ENCODE measurements at regions not wholly inside any gene's neighbourhood (a gene's known extent, or its start where the extent isn't known, plus 50 kb on each side); places are given as distances from the start of the nearest gene placed in this dataset.

DNA sequence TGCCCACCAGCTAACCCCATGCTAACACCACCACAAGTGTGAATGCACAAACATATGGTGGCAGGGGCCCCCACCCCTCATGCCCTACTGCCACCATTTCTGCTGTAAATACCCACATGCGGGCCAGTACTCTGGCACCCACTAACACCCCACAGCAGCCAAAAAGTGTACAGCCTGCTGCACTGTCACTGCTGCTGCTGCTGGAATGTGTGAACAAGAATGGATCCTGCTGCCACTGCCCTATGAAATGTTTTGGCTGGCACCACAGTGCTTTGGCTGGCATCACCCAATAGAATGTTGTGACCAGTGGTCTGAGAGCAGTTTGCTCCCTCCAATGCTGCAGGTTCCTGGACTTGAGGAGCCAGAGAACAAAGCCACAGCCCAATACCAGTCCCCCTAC is 606.6 kb upstream of the SORCS1 start:
- Histone ChIP-seq H3K27me3 (replicated peaks in 1 of 4; ENCODE audit: control extremely low read depth in 1 of 4, control insufficient read depth in 3 of 4, insufficient read depth in 4 of 4, low read length in 3 of 4) (no peaks in the 10 kb centered on the region), H4K20me1 (ENCODE audit: control insufficient read depth, insufficient read depth, low read length, poor library complexity, severe bottlenecking) (no peaks in the 10 kb centered on the region), H3K79me2 (ENCODE audit: control insufficient read depth, insufficient read depth, low read length) (no peaks in the 10 kb centered on the region), H3K4me3 (ENCODE audit: control extremely low read depth in 1 of 5, extremely low read depth in 1 of 5, insufficient read depth in 1 of 5, low read depth in 2 of 5, low read length in 4 of 5) (no peak overlapping the region), H3K9me3 (ENCODE audit: control extremely low read depth in 1 of 3, control insufficient read depth in 2 of 3, insufficient read depth in 1 of 3, low read length in 2 of 3) (peaks cover 0 to 9% (median 9%) of the 10 kb centered on the region in 3 donors), H3K27ac (ENCODE audit: low read length in 2 of 2) (no peak overlapping the region), H3K4me1 (ENCODE audit: control insufficient read depth in 2 of 2, insufficient read depth in 2 of 2, low read length in 2 of 2) (no peaks in the 10 kb centered on the region), H2AFZ (ENCODE audit: insufficient read depth, low read depth, low read length, poor library complexity, severe bottlenecking) (no peak overlapping the region), H3K9ac (ENCODE audit: low read length) (no peak overlapping the region), H3K4me2 (replicated peaks; ENCODE audit: low read depth, low read length, poor library complexity, severe bottlenecking) (no peak overlapping the region), H3K36me3 (replicated peaks in 1 of 2; ENCODE audit: control extremely low read depth in 1 of 2, control insufficient read depth in 1 of 2, extremely low read depth in 1 of 2, insufficient read depth in 2 of 2, low read length in 1 of 2) (no peaks in the 10 kb centered on the region)
- H3K9me3 Mint-ChIP-seq (ENCODE audit: insufficient read depth): peaks cover 6% of the 10 kb centered on the region
- CTCF ChIA-PET: no interaction called here
- no peaks in the 10 kb centered on the region for H3K4me1 Mint-ChIP-seq
- H3K27me3 Mint-ChIP-seq: no peaks in the 10 kb centered on the region
- H3K27ac Mint-ChIP-seq: no peak overlapping the region
- H3K4me3 Mint-ChIP-seq: no peak overlapping the region
- ATAC-seq (ENCODE audit: low read depth) (no peak), DNase-seq (no peak)
- TF ChIP-seq EZH2 (IDR thresholded peaks at IDR 0.05; ENCODE audit: borderline replicate concordance, insufficient read depth, low read depth, low read length, poor library complexity, severe bottlenecking): no peak
- TF ChIP-seq, protein P1, sequence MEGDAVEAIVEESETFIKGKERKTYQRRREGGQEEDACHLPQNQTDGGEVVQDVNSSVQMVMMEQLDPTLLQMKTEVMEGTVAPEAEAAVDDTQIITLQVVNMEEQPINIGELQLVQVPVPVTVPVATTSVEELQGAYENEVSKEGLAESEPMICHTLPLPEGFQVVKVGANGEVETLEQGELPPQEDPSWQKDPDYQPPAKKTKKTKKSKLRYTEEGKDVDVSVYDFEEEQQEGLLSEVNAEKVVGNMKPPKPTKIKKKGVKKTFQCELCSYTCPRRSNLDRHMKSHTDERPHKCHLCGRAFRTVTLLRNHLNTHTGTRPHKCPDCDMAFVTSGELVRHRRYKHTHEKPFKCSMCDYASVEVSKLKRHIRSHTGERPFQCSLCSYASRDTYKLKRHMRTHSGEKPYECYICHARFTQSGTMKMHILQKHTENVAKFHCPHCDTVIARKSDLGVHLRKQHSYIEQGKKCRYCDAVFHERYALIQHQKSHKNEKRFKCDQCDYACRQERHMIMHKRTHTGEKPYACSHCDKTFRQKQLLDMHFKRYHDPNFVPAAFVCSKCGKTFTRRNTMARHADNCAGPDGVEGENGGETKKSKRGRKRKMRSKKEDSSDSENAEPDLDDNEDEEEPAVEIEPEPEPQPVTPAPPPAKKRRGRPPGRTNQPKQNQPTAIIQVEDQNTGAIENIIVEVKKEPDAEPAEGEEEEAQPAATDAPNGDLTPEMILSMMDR (IDR thresholded peaks at IDR 0.05): no peak
- WGBS (ENCODE audit: insufficient coverage): 100% methylated on average over 1 of the region's 1 CpG
- intact Hi-C loops (cut with micrococcal nuclease): no loop called here
- POLR2A ChIA-PET: no interaction called here

DNA sequence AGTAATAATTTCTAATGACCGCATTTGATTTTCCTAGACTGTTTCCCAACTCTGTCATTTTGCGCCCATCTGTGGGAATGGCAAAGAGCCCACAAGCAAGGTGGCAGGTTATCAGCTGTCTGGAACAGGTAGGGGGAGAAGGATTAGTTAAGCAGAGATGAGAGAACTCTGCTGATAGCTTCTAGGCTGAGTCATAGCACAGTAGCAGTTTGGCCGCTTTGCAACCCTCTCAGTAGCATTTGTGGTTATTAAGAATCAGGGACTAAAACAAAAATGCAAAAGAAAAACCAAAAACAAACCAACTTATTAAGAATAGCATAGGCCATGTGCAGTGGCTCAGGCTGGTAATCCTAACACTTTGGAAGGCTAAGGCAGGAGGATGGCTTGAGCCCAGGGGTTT is 602.7 kb upstream of the SORCS1 start:
- Histone ChIP-seq H3K9ac (ENCODE audit: low read length) (no peak overlapping the region), H3K79me2 (ENCODE audit: control insufficient read depth, insufficient read depth, low read length) (no peaks in the 10 kb centered on the region), H3K27me3 (replicated peaks in 1 of 4; ENCODE audit: control extremely low read depth in 1 of 4, control insufficient read depth in 3 of 4, insufficient read depth in 4 of 4, low read length in 3 of 4) (no peaks in the 10 kb centered on the region), H3K4me3 (ENCODE audit: control extremely low read depth in 1 of 5, extremely low read depth in 1 of 5, insufficient read depth in 1 of 5, low read depth in 2 of 5, low read length in 4 of 5) (no peak overlapping the region), H3K9me3 (ENCODE audit: control extremely low read depth in 1 of 3, control insufficient read depth in 2 of 3, insufficient read depth in 1 of 3, low read length in 2 of 3) (peaks cover 0 to 9% (median 0%) of the 10 kb centered on the region in 3 donors), H4K20me1 (ENCODE audit: control insufficient read depth, insufficient read depth, low read length, poor library complexity, severe bottlenecking) (no peaks in the 10 kb centered on the region), H3K27ac (ENCODE audit: low read length in 2 of 2) (no peak overlapping the region), H2AFZ (ENCODE audit: insufficient read depth, low read depth, low read length, poor library complexity, severe bottlenecking) (no peak overlapping the region), H3K36me3 (replicated peaks in 1 of 2; ENCODE audit: control extremely low read depth in 1 of 2, control insufficient read depth in 1 of 2, extremely low read depth in 1 of 2, insufficient read depth in 2 of 2, low read length in 1 of 2) (no peaks in the 10 kb centered on the region), H3K4me1 (ENCODE audit: control insufficient read depth in 2 of 2, insufficient read depth in 2 of 2, low read length in 2 of 2) (no peaks in the 10 kb centered on the region), H3K4me2 (replicated peaks; ENCODE audit: low read depth, low read length, poor library complexity, severe bottlenecking) (no peak overlapping the region)
- TF ChIP-seq, protein P1 (IDR thresholded peaks at IDR 0.05): no peak
- TF ChIP-seq EZH2 (IDR thresholded peaks at IDR 0.05; ENCODE audit: borderline replicate concordance, insufficient read depth, low read depth, low read length, poor library complexity, severe bottlenecking): no peak
- Mint-ChIP-seq H3K9me3 (ENCODE audit: insufficient read depth) (no peaks in the 10 kb centered on the region), H3K27me3 (no peaks in the 10 kb centered on the region), H3K27ac (no peak overlapping the region), H3K4me1 (no peaks in the 10 kb centered on the region), H3K4me3 (no peak overlapping the region)
- CTCF ChIA-PET: no interaction called here
- DNase-seq: no peak
- intact Hi-C loops (cut with micrococcal nuclease): no loop called here
- no peak for ATAC-seq (ENCODE audit: low read depth)
- POLR2A ChIA-PET: no interaction called here
- 100% methylated on average over 2 of the region's 3 CpGs for WGBS (ENCODE audit: insufficient coverage)

Data from B cell (primary cell).